ENCODE measurements at regions not wholly inside any gene's neighbourhood (a gene's known extent, or its start where the extent isn't known, plus 50 kb on each side); places are given as distances from the start of the nearest gene placed in this dataset.

DNA sequence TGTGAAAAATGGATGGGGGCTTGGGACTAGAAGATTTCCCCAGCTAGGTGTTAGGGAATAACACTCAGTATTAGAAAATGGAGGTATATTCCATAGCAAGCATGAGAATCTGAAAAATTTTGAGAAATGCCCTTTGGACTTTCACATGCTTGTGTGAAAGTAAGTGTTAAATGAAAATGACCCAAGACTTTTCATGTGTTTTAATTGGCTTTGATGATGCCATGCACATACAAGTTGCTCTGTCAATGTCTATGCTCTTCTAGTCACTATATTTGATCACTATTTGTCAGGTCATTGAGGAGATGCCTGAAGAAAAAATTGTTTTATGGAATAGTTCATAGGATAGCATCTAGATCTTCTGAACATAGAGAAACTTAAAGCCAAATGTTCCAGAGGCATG, 147.6 kb downstream of the SH2D1A start:
- no peak overlapping the region for H4K91ac ChIP-seq (ENCODE audit: insufficient read depth, low read depth, low read length)
- ATAC-seq (ENCODE audit: low read depth), result no peak

More for the DNA sequence above, 147.6 kb downstream of the SH2D1A start:
- Histone ChIP-seq H3K9ac (ENCODE audit: low read depth, low read length) (no peak overlapping the region), H4K5ac (ENCODE audit: low read depth, low read length) (no peak overlapping the region), H2AK9ac (replicated peaks; ENCODE audit: low read depth, low read length, poor library complexity) (no peak overlapping the region), H2AFZ (replicated peaks; ENCODE audit: low read length, poor library complexity) (no peak overlapping the region), H2BK120ac (ENCODE audit: low read depth, low read length) (no peak overlapping the region), H3K4ac (ENCODE audit: low read depth, low read length) (no peak overlapping the region), H2BK15ac (ENCODE audit: low read depth, low read length) (no peak overlapping the region), H3K79me1 (ENCODE audit: low read depth in 1 of 2, low read length in 2 of 2) (no peaks in the 10 kb centered on the region), H3K36me3 (ENCODE audit: control insufficient read depth, insufficient read depth, low read length) (no peaks in the 10 kb centered on the region), H3K23ac (ENCODE audit: low read depth, low read length) (no peak overlapping the region), H2AK5ac (ENCODE audit: low read depth, low read length) (no peak overlapping the region), H3K4me2 (ENCODE audit: low read depth, low read length) (no peak overlapping the region), H3K4me3 (ENCODE audit: insufficient read depth, low read depth, low read length) (no peak overlapping the region), H3K9me1 (ENCODE audit: insufficient read depth, low read length) (no peaks in the 10 kb centered on the region), H3K27me3 (ENCODE audit: control insufficient read depth, insufficient read depth, low read length) (no peaks in the 10 kb centered on the region), H3K9me3 (ENCODE audit: control insufficient read depth, insufficient read depth, low read length) (no peaks in the 10 kb centered on the region), H3K27ac (ENCODE audit: insufficient read depth, low read length) (no peak overlapping the region), H3K14ac (replicated peaks; ENCODE audit: low read depth, low read length) (no peak overlapping the region), H3K56ac (ENCODE audit: extremely low read depth, insufficient read depth, low read length) (no peak overlapping the region), H3K4me1 (ENCODE audit: control insufficient read depth, insufficient read depth, low read length) (no peaks in the 10 kb centered on the region), H2BK20ac (ENCODE audit: low read depth, low read length) (no peak overlapping the region), H3K18ac (ENCODE audit: low read depth, low read length) (no peak overlapping the region), H2BK5ac (ENCODE audit: low read depth, low read length, poor library complexity, severe bottlenecking) (no peak overlapping the region), H4K8ac (ENCODE audit: low read depth in 2 of 2, low read length in 2 of 2) (no peak overlapping the region), H4K20me1 (ENCODE audit: insufficient read depth, low read length) (no peaks in the 10 kb centered on the region)
- intact Hi-C loops (cut with micrococcal nuclease) (no loop called here), dilution Hi-C loops (cut with HindIII; ENCODE audit: low sequenced_read_pairs, unreplicated experiment) (no loop called here), in situ Hi-C loops (cut with MboI; ENCODE audit: low sequenced_read_pairs) (no loop called here)
- POLR2A ChIA-PET (ENCODE audit: unreplicated experiment), result no interaction called here
- CTCF ChIA-PET, result no interaction called here
- BruUV-seq (replicated peaks), result no TSS peak
- DNase-seq, result no peak
- no peak for TF ChIP-seq POLR2A (IDR thresholded peaks at IDR 0.05; ENCODE audit: low read depth, low read length)
- TF ChIP-seq, protein P1, sequence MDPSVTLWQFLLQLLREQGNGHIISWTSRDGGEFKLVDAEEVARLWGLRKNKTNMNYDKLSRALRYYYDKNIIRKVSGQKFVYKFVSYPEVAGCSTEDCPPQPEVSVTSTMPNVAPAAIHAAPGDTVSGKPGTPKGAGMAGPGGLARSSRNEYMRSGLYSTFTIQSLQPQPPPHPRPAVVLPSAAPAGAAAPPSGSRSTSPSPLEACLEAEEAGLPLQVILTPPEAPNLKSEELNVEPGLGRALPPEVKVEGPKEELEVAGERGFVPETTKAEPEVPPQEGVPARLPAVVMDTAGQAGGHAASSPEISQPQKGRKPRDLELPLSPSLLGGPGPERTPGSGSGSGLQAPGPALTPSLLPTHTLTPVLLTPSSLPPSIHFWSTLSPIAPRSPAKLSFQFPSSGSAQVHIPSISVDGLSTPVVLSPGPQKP (IDR thresholded peaks at IDR 0.05; ENCODE audit: borderline replicate concordance, low read depth, low read length), result no peak
- no peak for TF ChIP-seq MAZ (IDR thresholded peaks at IDR 0.05; ENCODE audit: borderline replicate concordance, low read depth, low read length)
- no peak for TF ChIP-seq RCOR1 (IDR thresholded peaks at IDR 0.05; ENCODE audit: insufficient replicate concordance, low read length)
- no peak for TF ChIP-seq CEBPB (IDR thresholded peaks at IDR 0.05; ENCODE audit: low read depth, low read length)
- TF ChIP-seq SMC3 (IDR thresholded peaks at IDR 0.05; ENCODE audit: low read depth, low read length), result no peak
- TF ChIP-seq BHLHE40 (IDR thresholded peaks at IDR 0.05; ENCODE audit: low read depth, low read length), result no peak
- TF ChIP-seq, protein P2, sequence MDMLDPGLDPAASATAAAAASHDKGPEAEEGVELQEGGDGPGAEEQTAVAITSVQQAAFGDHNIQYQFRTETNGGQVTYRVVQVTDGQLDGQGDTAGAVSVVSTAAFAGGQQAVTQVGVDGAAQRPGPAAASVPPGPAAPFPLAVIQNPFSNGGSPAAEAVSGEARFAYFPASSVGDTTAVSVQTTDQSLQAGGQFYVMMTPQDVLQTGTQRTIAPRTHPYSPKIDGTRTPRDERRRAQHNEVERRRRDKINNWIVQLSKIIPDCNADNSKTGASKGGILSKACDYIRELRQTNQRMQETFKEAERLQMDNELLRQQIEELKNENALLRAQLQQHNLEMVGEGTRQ (IDR thresholded peaks at IDR 0.05; ENCODE audit: low read depth, low read length), result no peak
- TF ChIP-seq RAD21 (IDR thresholded peaks at IDR 0.05; ENCODE audit: low read length), result no peak
- TF ChIP-seq MAFK (IDR thresholded peaks at IDR 0.05; ENCODE audit: low read depth, low read length), result no peak
- no peak for TF ChIP-seq FOS (IDR thresholded peaks at IDR 0.05; ENCODE audit: low read depth, low read length)
- TF ChIP-seq, protein P3, sequence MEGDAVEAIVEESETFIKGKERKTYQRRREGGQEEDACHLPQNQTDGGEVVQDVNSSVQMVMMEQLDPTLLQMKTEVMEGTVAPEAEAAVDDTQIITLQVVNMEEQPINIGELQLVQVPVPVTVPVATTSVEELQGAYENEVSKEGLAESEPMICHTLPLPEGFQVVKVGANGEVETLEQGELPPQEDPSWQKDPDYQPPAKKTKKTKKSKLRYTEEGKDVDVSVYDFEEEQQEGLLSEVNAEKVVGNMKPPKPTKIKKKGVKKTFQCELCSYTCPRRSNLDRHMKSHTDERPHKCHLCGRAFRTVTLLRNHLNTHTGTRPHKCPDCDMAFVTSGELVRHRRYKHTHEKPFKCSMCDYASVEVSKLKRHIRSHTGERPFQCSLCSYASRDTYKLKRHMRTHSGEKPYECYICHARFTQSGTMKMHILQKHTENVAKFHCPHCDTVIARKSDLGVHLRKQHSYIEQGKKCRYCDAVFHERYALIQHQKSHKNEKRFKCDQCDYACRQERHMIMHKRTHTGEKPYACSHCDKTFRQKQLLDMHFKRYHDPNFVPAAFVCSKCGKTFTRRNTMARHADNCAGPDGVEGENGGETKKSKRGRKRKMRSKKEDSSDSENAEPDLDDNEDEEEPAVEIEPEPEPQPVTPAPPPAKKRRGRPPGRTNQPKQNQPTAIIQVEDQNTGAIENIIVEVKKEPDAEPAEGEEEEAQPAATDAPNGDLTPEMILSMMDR (conservative IDR thresholded peaks at IDR 0.05; ENCODE audit: low read depth, low read length), result no peak
- no peak for TF ChIP-seq NFE2L2 (IDR thresholded peaks at IDR 0.05; ENCODE audit: low read depth, low read length)
